Activated CD4-positive, alpha-beta T cell treated with anti-CD3 and anti-CD28 coated beads, Interleukin-2, amount 10 ng/mL, durations not matched to agents 24 days and 14 days (primary cell): ENCODE measurements at regions not wholly inside any gene's neighbourhood (a gene's known extent, or its start where the extent isn't known, plus 50 kb on each side); places are given as distances from the start of the nearest gene placed in this dataset.
"Not testable (repeated sequence)": the region's sequence is repeated elsewhere in the genome, so short reads cannot be mapped to it uniquely, and the experiment has no call there.

Experiments used
- DNase-seq: peaks from one replicate; pipeline ENCODE4 v3.0.0; 2022
- H3K27ac Mint-ChIP-seq: one replicate; pipeline ENCODE4 v1.8.0; 2022; ENCODE audit warnings: mild to moderate bottlenecking, mixed read lengths
- H3K27me3 Mint-ChIP-seq: one replicate; pipeline ENCODE4 v1.8.0; 2022; ENCODE audit warnings: mixed read lengths
- H3K36me3 Mint-ChIP-seq: one replicate; pipeline ENCODE4 v1.8.0; 2022; ENCODE audit warnings: low read depth, mild to moderate bottlenecking, mixed read lengths
- H3K4me1 Mint-ChIP-seq: one replicate; pipeline ENCODE4 v1.8.0; 2021; ENCODE audit warnings: mixed read lengths
- H3K4me3 Mint-ChIP-seq: one replicate; pipeline ENCODE4 v1.8.0; 2022; ENCODE audit warnings: mild to moderate bottlenecking, moderate library complexity, mixed read lengths
- H3K9me3 Mint-ChIP-seq: one replicate; pipeline ENCODE4 v1.8.0; 2021; ENCODE audit warnings: mixed read lengths
- intact Hi-C: fragments of 100-400 bp; cut with micrococcal nuclease; formaldehyde crosslinking; loops from one replicate; pipeline ENCODE4 v1.15.1; 2023

- H3K4me1 Mint-ChIP-seq, result peaks cover 3% of the 10 kb centered on the region
- no peak overlapping the region for H3K4me3 Mint-ChIP-seq
- peaks cover 11% of the 10 kb centered on the region for H3K9me3 Mint-ChIP-seq
- intact Hi-C loops, result no loop called here
- DNase-seq, result no peak
- H3K27me3 Mint-ChIP-seq, result peaks cover 22% of the 10 kb centered on the region
- H3K36me3 Mint-ChIP-seq, result peaks cover 7% of the 10 kb centered on the region
- no peak overlapping the region for H3K27ac Mint-ChIP-seq
Measured at GRCh38 chr6:27100921-27101320, 146.6 kb upstream of the PRSS16 start.

GRCh38 chr6:27101824-27102223 lies 145.7 kb upstream of the PRSS16 start:
- H3K27ac Mint-ChIP-seq, result no peak overlapping the region
- peaks cover 3% of the 10 kb centered on the region for H3K4me1 Mint-ChIP-seq
- no peak for DNase-seq
- no peak overlapping the region for H3K4me3 Mint-ChIP-seq
- H3K27me3 Mint-ChIP-seq, result peaks cover 18% of the 10 kb centered on the region
- peaks cover 7% of the 10 kb centered on the region for H3K36me3 Mint-ChIP-seq
- intact Hi-C loops, result no loop called here
- H3K9me3 Mint-ChIP-seq, result peaks cover 11% of the 10 kb centered on the region

- no peak for DNase-seq
- H3K36me3 Mint-ChIP-seq, result no peaks in the 10 kb centered on the region
- no peaks in the 10 kb centered on the region for H3K4me1 Mint-ChIP-seq
- no peak overlapping the region for H3K4me3 Mint-ChIP-seq
- intact Hi-C loops, result no loop called here
- no peaks in the 10 kb centered on the region for H3K9me3 Mint-ChIP-seq
- H3K27me3 Mint-ChIP-seq, result peaks cover 13% of the 10 kb centered on the region
- no peak overlapping the region for H3K27ac Mint-ChIP-seq
Measured at GRCh38 chr6:27106382-27106781, 141.1 kb upstream of the PRSS16 start.

- H3K4me3 Mint-ChIP-seq, result no peak overlapping the region
- no peak overlapping the region for H3K27ac Mint-ChIP-seq
- H3K9me3 Mint-ChIP-seq, result peaks cover 3% of the 10 kb centered on the region
- no peaks in the 10 kb centered on the region for H3K36me3 Mint-ChIP-seq
- intact Hi-C loops, result no loop called here
- no peaks in the 10 kb centered on the region for H3K4me1 Mint-ChIP-seq
- DNase-seq, result no peak
- peaks cover 8% of the 10 kb centered on the region for H3K27me3 Mint-ChIP-seq
Measured at GRCh38 chr6:27111743-27112142, 135.8 kb upstream of the PRSS16 start.

- Mint-ChIP-seq H3K9me3 (peaks cover 3% of the 10 kb centered on the region), H3K4me3 (no peak overlapping the region), H3K27ac (no peak overlapping the region), H3K27me3 (peaks cover 8% of the 10 kb centered on the region), H3K4me1 (no peaks in the 10 kb centered on the region), H3K36me3 (no peaks in the 10 kb centered on the region)
- intact Hi-C loops, result no loop called here
- DNase-seq, result no peak
Measured at GRCh38 chr6:27112974-27113373, 134.5 kb upstream of the PRSS16 start.

GRCh38 chr6:27119329-27119728 lies 128.2 kb upstream of the PRSS16 start:
- peaks cover 8% of the 10 kb centered on the region for H3K9me3 Mint-ChIP-seq

GRCh38 chr6:27119761-27120160 lies 127.7 kb upstream of the PRSS16 start:
- Mint-ChIP-seq H3K27me3 (peaks cover 4% of the 10 kb centered on the region), H3K9me3 (peaks cover 8% of the 10 kb centered on the region), H3K4me3 (no peak overlapping the region), H3K27ac (no peak overlapping the region), H3K4me1 (peaks cover 12% of the 10 kb centered on the region), H3K36me3 (peaks cover 5% of the 10 kb centered on the region)
- intact Hi-C loops, result no loop called here
- DNase-seq, result no peak

More at GRCh38 chr6:27119329-27119728, 128.2 kb upstream of the PRSS16 start:
- Mint-ChIP-seq H3K4me3 (no peak overlapping the region), H3K36me3 (peaks cover 4% of the 10 kb centered on the region), H3K27me3 (peaks cover 4% of the 10 kb centered on the region), H3K27ac (no peak overlapping the region), H3K4me1 (peaks cover 11% of the 10 kb centered on the region)
- no peak for DNase-seq
- intact Hi-C loops, result no loop called here

- intact Hi-C loops, result no loop called here
- H3K4me1 Mint-ChIP-seq, result peaks cover 15% of the 10 kb centered on the region
- peaks cover 5% of the 10 kb centered on the region for H3K36me3 Mint-ChIP-seq
Measured at GRCh38 chr6:27121640-27122039, 125.9 kb upstream of the PRSS16 start.

GRCh38 chr6:27124252-27124657 lies 123.2 kb upstream of the PRSS16 start:
- Mint-ChIP-seq H3K27me3 (no peaks in the 10 kb centered on the region), H3K4me3 (no peak overlapping the region), H3K27ac (no peak overlapping the region), H3K9me3 (peaks cover 8% of the 10 kb centered on the region), H3K36me3 (peaks cover 5% of the 10 kb centered on the region), H3K4me1 (peaks cover 36% of the 10 kb centered on the region)
- DNase-seq, result no peak
- intact Hi-C loops, result no loop called here

More at GRCh38 chr6:27121640-27122039, 125.9 kb upstream of the PRSS16 start:
- DNase-seq, result no peak
- Mint-ChIP-seq H3K27ac (no peak overlapping the region), H3K4me3 (no peak overlapping the region), H3K9me3 (peaks cover 8% of the 10 kb centered on the region), H3K27me3 (peaks cover 3% of the 10 kb centered on the region)

GRCh38 chr6:27126046-27126814 lies 121.3 kb upstream of the PRSS16 start:
- H3K4me3 Mint-ChIP-seq, result peak overlapping the region; percentile 88
- H3K4me1 Mint-ChIP-seq, result peaks cover 38% of the 10 kb centered on the region
- H3K36me3 Mint-ChIP-seq, result peaks cover 3% of the 10 kb centered on the region
- no peaks in the 10 kb centered on the region for H3K9me3 Mint-ChIP-seq
- H3K27me3 Mint-ChIP-seq, result no peaks in the 10 kb centered on the region
- intact Hi-C loops, result no loop called here
- peak overlapping the region; percentile 84 for H3K27ac Mint-ChIP-seq
- no peak for DNase-seq

- Mint-ChIP-seq H3K36me3 (peaks cover 3% of the 10 kb centered on the region), H3K27ac (peak overlapping the region; percentile 84), H3K4me1 (peaks cover 38% of the 10 kb centered on the region), H3K9me3 (no peaks in the 10 kb centered on the region), H3K4me3 (peak overlapping the region; percentile 88), H3K27me3 (no peaks in the 10 kb centered on the region)
- DNase-seq, result peak; percentile 96
- intact Hi-C loops, result loop anchor here (1.0 kb wide), 1 partner anchor 31 kb away; no protein-coding TSS in a partner anchor
Measured at GRCh38 chr6:27126815-27127537, 120.5 kb upstream of the PRSS16 start.

- H3K27ac Mint-ChIP-seq, result peak overlapping the region; percentile 84
- H3K36me3 Mint-ChIP-seq, result not testable (repeated sequence)
Measured at GRCh38 chr6:27127874-27128273, 119.6 kb upstream of the PRSS16 start.

GRCh38 chr6:27128311-27129094 lies 119.0 kb upstream of the PRSS16 start:
- Mint-ChIP-seq H3K9me3 (no peaks in the 10 kb centered on the region), H3K27ac (peak overlapping the region; percentile 41), H3K27me3 (no peaks in the 10 kb centered on the region), H3K4me1 (peaks cover 37% of the 10 kb centered on the region), H3K36me3 (peaks cover 3% of the 10 kb centered on the region), H3K4me3 (peak overlapping the region; percentile 31)
- intact Hi-C loops, result no loop called here
- DNase-seq, result peak; percentile 71

More at GRCh38 chr6:27127874-27128273, 119.6 kb upstream of the PRSS16 start:
- intact Hi-C loops, result loop anchor here (1.0 kb wide), 1 partner anchor 30 kb away; no protein-coding TSS in a partner anchor
- Mint-ChIP-seq H3K4me1 (peaks cover 38% of the 10 kb centered on the region), H3K4me3 (peak overlapping the region; percentile 88)
- H3K9me3 Mint-ChIP-seq, DNase-seq, H3K27me3 Mint-ChIP-seq: not testable (repeated sequence)
